Loucy (cell line): ENCODE measurements at regions not wholly inside any gene's neighbourhood (a gene's known extent, or its start where the extent isn't known, plus 50 kb on each side); places are given as distances from the start of the nearest gene placed in this dataset.

ENCODE experiments used
- H2AFZ ChIP-seq: fragments of 200-600 bp; sonication (generic); 2 replicates; pipeline ENCODE4 v1.6.0; 2016; ENCODE audit warnings: antibody characterized with exemption, mild to moderate bottlenecking, low read length, moderate library complexity
- H3F3A ChIP-seq: fragments of 200-600 bp; 2 replicates; pipeline ENCODE4 v1.6.0; 2016; ENCODE audit warnings: antibody characterized with exemption, low read depth, mild to moderate bottlenecking
- H3K27me3 ChIP-seq: fragments of 200-600 bp; sonication (generic); 2 replicates; pipeline ENCODE4 v1.6.1; 2014; ENCODE audit warnings: low read length, mild to moderate bottlenecking; ENCODE audit not compliant: insufficient read depth, poor library complexity, severe bottlenecking
- H3K36me3 ChIP-seq: fragments of 200-600 bp; sonication (generic); 2 replicates; pipeline ENCODE4 v1.6.1; 2016; ENCODE audit warnings: low read length; ENCODE audit not compliant: insufficient read depth
- H3K4me1 ChIP-seq: fragments of 200-600 bp; sonication (generic); 2 replicates; pipeline ENCODE4 v1.5.1; 2014; ENCODE audit warnings: low read length, mild to moderate bottlenecking; ENCODE audit not compliant: insufficient read depth, poor library complexity, severe bottlenecking
- H3K4me2 ChIP-seq: fragments of 200-600 bp; sonication (generic); 2 replicates; pipeline ENCODE4 v1.6.0; 2014; ENCODE audit warnings: antibody characterized with exemption, low read length, low read depth, mild to moderate bottlenecking; ENCODE audit not compliant: poor library complexity, severe bottlenecking
- H3K4me3 ChIP-seq: fragments of 200-600 bp; sonication (generic); 2 replicates; pipeline ENCODE4 v1.5.1; 2014; ENCODE audit warnings: low read length, mild to moderate bottlenecking, mixed read lengths; ENCODE audit not compliant: poor library complexity, severe bottlenecking
- H3K79me2 ChIP-seq: fragments of 200-600 bp; sonication (generic); 2 replicates; pipeline ENCODE4 v1.6.1; 2014; ENCODE audit warnings: low read length; ENCODE audit not compliant: insufficient read depth
- H3K9ac ChIP-seq: fragments of 200-600 bp; sonication (generic); 2 replicates; pipeline ENCODE4 v1.6.0; 2014; ENCODE audit warnings: mild to moderate bottlenecking, low read depth, low read length, moderate library complexity; ENCODE audit not compliant: poor library complexity, severe bottlenecking
- H3K9me2 ChIP-seq: fragments of 200-600 bp; sonication (generic); replicated peaks from 2 replicates; pipeline ENCODE4 v1.6.1; 2016; ENCODE audit warnings: low read depth, low read length, mixed read lengths
- H3K9me3 ChIP-seq: fragments of 200-600 bp; sonication (generic); 2 replicates; pipeline ENCODE4 v1.6.1; 2014; ENCODE audit warnings: mild to moderate bottlenecking, antibody characterized with exemption, low read length, low read depth; ENCODE audit not compliant: insufficient read depth
- H4K20me1 ChIP-seq: fragments of 200-600 bp; sonication (generic); 2 replicates; pipeline ENCODE4 v1.6.0; 2014; ENCODE audit warnings: antibody characterized with exemption, low read length, mild to moderate bottlenecking; ENCODE audit not compliant: insufficient read depth, poor library complexity, severe bottlenecking
- EZH2phosphoT487 ChIP-seq: fragments of 200-600 bp; IDR thresholded peaks from 2 replicates; pipeline ENCODE4 v1.6.1; 2018; ENCODE audit warnings: antibody characterized with exemption, mild to moderate bottlenecking, moderate library complexity, borderline replicate concordance
- TF ChIP-seq, protein P1 (sequence below): fragments of 200-600 bp; sonication (generic); conservative IDR thresholded peaks from 2 replicates; pipeline ENCODE4 v1.5.1; 2014; ENCODE audit warnings: mild to moderate bottlenecking, antibody characterized with exemption, low read length

- Histone ChIP-seq H4K20me1 (no peaks in the 10 kb centered on the region), H3K4me3 (no peak overlapping the region), H3F3A (no peaks in the 10 kb centered on the region), H3K9ac (no peak overlapping the region), H3K79me2 (no peaks in the 10 kb centered on the region), H3K27me3 (no peaks in the 10 kb centered on the region), H3K4me2 (no peak overlapping the region), H3K36me3 (no peaks in the 10 kb centered on the region), H3K4me1 (no peaks in the 10 kb centered on the region), H3K9me3 (no peaks in the 10 kb centered on the region), H3K9me2 (no peaks in the 10 kb centered on the region), H2AFZ (no peak overlapping the region)
- TF ChIP-seq EZH2phosphoT487, result no peak
- TF ChIP-seq, protein P1, sequence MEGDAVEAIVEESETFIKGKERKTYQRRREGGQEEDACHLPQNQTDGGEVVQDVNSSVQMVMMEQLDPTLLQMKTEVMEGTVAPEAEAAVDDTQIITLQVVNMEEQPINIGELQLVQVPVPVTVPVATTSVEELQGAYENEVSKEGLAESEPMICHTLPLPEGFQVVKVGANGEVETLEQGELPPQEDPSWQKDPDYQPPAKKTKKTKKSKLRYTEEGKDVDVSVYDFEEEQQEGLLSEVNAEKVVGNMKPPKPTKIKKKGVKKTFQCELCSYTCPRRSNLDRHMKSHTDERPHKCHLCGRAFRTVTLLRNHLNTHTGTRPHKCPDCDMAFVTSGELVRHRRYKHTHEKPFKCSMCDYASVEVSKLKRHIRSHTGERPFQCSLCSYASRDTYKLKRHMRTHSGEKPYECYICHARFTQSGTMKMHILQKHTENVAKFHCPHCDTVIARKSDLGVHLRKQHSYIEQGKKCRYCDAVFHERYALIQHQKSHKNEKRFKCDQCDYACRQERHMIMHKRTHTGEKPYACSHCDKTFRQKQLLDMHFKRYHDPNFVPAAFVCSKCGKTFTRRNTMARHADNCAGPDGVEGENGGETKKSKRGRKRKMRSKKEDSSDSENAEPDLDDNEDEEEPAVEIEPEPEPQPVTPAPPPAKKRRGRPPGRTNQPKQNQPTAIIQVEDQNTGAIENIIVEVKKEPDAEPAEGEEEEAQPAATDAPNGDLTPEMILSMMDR, result no peak
These were observed 75.6 kb upstream of the ANKRD28 start for GRCh38 chr3:15873415-15873814.

DNA sequence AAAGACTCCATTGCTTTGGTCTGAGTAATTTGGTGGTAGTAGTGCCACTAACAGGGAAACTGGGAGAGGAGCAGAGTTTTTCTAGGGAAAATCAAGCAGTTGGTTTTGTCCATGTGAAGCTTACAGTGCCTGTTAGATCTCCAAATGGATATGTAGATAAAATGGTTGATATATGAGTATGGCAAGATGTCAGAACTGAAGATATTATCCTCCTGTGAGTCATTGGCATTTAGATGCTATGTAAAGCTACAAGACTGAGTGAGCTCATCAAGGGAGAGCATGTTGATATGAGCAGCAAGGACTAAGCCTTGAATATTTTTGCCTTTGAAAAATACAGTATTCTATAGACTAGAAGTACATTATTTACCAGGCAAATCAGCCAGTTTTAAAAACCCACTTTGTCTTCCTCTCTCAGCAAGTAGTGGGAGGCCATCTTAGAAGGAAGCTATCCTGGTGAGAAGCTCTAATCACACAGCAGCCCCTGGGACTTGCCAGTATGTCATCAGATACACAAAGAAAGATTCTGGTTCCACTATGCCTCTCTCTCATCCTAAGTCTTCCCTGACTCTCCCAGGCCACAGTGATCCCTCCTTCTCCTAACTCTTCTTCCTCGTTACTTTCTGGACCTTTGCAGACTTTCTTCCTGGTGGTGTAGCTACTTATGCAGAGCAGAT is 77.4 kb upstream of the ANKRD28 start:
- H3K4me3 ChIP-seq, result no peak overlapping the region
- H3K9me2 ChIP-seq, result no peaks in the 10 kb centered on the region
- H3K36me3 ChIP-seq, result no peaks in the 10 kb centered on the region
- no peak overlapping the region for H3K4me2 ChIP-seq
- no peaks in the 10 kb centered on the region for H3K4me1 ChIP-seq
- no peak overlapping the region for H2AFZ ChIP-seq
- H4K20me1 ChIP-seq, result no peaks in the 10 kb centered on the region
- H3K27me3 ChIP-seq, result no peaks in the 10 kb centered on the region
- TF ChIP-seq, protein P1, result no peak
- no peak for TF ChIP-seq EZH2phosphoT487
- H3K9me3 ChIP-seq, result no peaks in the 10 kb centered on the region
- no peaks in the 10 kb centered on the region for H3F3A ChIP-seq
- H3K79me2 ChIP-seq, result no peaks in the 10 kb centered on the region
- H3K9ac ChIP-seq, result no peak overlapping the region

GRCh38 chr3:15876669-15877068 is 78.9 kb upstream of the ANKRD28 start:
- TF ChIP-seq, protein P1, result no peak
- no peak for TF ChIP-seq EZH2phosphoT487
- H3K4me2 ChIP-seq, result no peak overlapping the region
- no peaks in the 10 kb centered on the region for H3K27me3 ChIP-seq
- no peaks in the 10 kb centered on the region for H3K36me3 ChIP-seq
- no peaks in the 10 kb centered on the region for H3K4me1 ChIP-seq
- no peak overlapping the region for H3K9ac ChIP-seq
- H3K9me3 ChIP-seq, result no peaks in the 10 kb centered on the region
- no peaks in the 10 kb centered on the region for H3K79me2 ChIP-seq
- no peak overlapping the region for H2AFZ ChIP-seq
- H3K9me2 ChIP-seq, result no peaks in the 10 kb centered on the region
- H4K20me1 ChIP-seq, result no peaks in the 10 kb centered on the region
- no peaks in the 10 kb centered on the region for H3F3A ChIP-seq
- H3K4me3 ChIP-seq, result no peak overlapping the region
